B cell (primary cell): ENCODE measurements at regions not wholly inside any gene's neighbourhood (a gene's known extent, or its start where the extent isn't known, plus 50 kb on each side); places are given as distances from the start of the nearest gene placed in this dataset.

Experiments used
- EZH2 ChIP-seq: IDR thresholded peaks from 2 replicates; pipeline ENCODE4 v1.6.1; 2012; ENCODE audit warnings: borderline replicate concordance, low read depth, mild to moderate bottlenecking, moderate library complexity, low read length; ENCODE audit not compliant: insufficient read depth, poor library complexity, severe bottlenecking
- TF ChIP-seq, protein P1 (sequence below): fragments of 200-600 bp; IDR thresholded peaks from one replicate; pipeline ENCODE4 v1.8.0; 2022; ENCODE audit warnings: antibody characterized with exemption, mild to moderate bottlenecking

DNA sequence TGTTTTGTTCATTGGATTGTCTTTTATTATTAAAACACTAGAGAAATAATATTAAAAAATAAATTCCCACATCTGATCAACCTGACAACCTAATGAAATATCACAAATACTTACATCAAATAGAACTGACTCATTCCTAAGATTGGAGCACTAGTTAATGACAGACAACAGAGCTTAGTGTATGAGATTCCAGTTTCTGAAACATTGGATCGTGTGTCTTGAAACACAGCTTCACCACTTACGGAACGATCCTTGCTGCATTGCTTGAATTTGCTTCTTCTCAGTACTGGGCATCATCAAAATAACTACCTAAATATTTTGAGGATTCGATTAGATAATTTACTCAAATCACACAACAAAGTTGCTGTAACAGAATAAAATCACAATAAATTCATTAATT lies 667.2 kb upstream of the CDH18 start:
- TF ChIP-seq, protein P1, sequence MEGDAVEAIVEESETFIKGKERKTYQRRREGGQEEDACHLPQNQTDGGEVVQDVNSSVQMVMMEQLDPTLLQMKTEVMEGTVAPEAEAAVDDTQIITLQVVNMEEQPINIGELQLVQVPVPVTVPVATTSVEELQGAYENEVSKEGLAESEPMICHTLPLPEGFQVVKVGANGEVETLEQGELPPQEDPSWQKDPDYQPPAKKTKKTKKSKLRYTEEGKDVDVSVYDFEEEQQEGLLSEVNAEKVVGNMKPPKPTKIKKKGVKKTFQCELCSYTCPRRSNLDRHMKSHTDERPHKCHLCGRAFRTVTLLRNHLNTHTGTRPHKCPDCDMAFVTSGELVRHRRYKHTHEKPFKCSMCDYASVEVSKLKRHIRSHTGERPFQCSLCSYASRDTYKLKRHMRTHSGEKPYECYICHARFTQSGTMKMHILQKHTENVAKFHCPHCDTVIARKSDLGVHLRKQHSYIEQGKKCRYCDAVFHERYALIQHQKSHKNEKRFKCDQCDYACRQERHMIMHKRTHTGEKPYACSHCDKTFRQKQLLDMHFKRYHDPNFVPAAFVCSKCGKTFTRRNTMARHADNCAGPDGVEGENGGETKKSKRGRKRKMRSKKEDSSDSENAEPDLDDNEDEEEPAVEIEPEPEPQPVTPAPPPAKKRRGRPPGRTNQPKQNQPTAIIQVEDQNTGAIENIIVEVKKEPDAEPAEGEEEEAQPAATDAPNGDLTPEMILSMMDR, result no peak
- TF ChIP-seq EZH2, result no peak
